ENCODE measurements at regions not wholly inside any gene's neighbourhood (a gene's known extent, or its start where the extent isn't known, plus 50 kb on each side); places are given as distances from the start of the nearest gene placed in this dataset.

GRCh38 chr16:86632206-86632605, 53.9 kb downstream of the FOXL1 start:
- intact Hi-C loops (cut with DNase I, micrococcal nuclease) = no loop called here
- no peak for ATAC-seq

GRCh38 chr16:86632944-86633343, 54.6 kb downstream of the FOXL1 start:
- intact Hi-C loops (cut with DNase I, micrococcal nuclease) = no loop called here
- DNase-seq (no peak), ATAC-seq (no peak)

More at GRCh38 chr16:86632206-86632605, 53.9 kb downstream of the FOXL1 start:
- no peak for DNase-seq

GRCh38 chr16:86634292-86634691, 55.9 kb downstream of the FOXL1 start:
- ATAC-seq = no peak
- DNase-seq = no peak
- intact Hi-C loops (cut with DNase I, micrococcal nuclease) = no loop called here

- intact Hi-C loops (cut with DNase I, micrococcal nuclease) = no loop called here
- DNase-seq = no peak
- ATAC-seq = no peak
Observed at GRCh38 chr16:86635176-86635876, 57.0 kb downstream of the FOXL1 start.

- ATAC-seq (no peak), DNase-seq (no peak)
- intact Hi-C loops (cut with DNase I, micrococcal nuclease) = no loop called here
Observed at GRCh38 chr16:86635926-86636325, 57.6 kb downstream of the FOXL1 start.

- intact Hi-C loops (cut with DNase I, micrococcal nuclease) = no loop called here
- ATAC-seq (no peak), DNase-seq (no peak)
Observed at GRCh38 chr16:86637744-86638143, 59.4 kb downstream of the FOXL1 start.

- no peak for ATAC-seq
Observed at GRCh38 chr16:86638642-86639041, 60.3 kb downstream of the FOXL1 start.

GRCh38 chr16:86639354-86639753, 61.0 kb downstream of the FOXL1 start:
- ATAC-seq (no peak), DNase-seq (no peak)
- intact Hi-C loops (cut with DNase I, micrococcal nuclease) = no loop called here

More at GRCh38 chr16:86638642-86639041, 60.3 kb downstream of the FOXL1 start:
- intact Hi-C loops (cut with DNase I, micrococcal nuclease) = no loop called here
- no peak for DNase-seq

- ATAC-seq = no peak
- intact Hi-C loops (cut with DNase I, micrococcal nuclease) = no loop called here
- DNase-seq = no peak
Observed at GRCh38 chr16:86640265-86640843, 62.0 kb downstream of the FOXL1 start.

GRCh38 chr16:86642087-86642486, 63.7 kb downstream of the FOXL1 start:
- intact Hi-C loops (cut with DNase I, micrococcal nuclease) = no loop called here
- DNase-seq = no peak
- no peak for ATAC-seq

- DNase-seq (no peak), ATAC-seq (no peak)
- intact Hi-C loops (cut with DNase I, micrococcal nuclease) = no loop called here
Observed at GRCh38 chr16:86643671-86644070, 65.3 kb downstream of the FOXL1 start.

- no peak for ATAC-seq
- DNase-seq = no peak
- intact Hi-C loops (cut with DNase I, micrococcal nuclease) = no loop called here
Observed at GRCh38 chr16:86647561-86647960, 69.2 kb downstream of the FOXL1 start.

- DNase-seq (no peak), ATAC-seq (no peak)
- intact Hi-C loops (cut with DNase I, micrococcal nuclease) = no loop called here
Observed at GRCh38 chr16:86649875-86650274, 71.5 kb downstream of the FOXL1 start.

- no peak for DNase-seq
- no peak for ATAC-seq
- intact Hi-C loops (cut with DNase I, micrococcal nuclease) = no loop called here
Observed at GRCh38 chr16:86651013-86651627, 72.8 kb downstream of the FOXL1 start.

GRCh38 chr16:86651823-86652222, 73.5 kb downstream of the FOXL1 start:
- ATAC-seq = no peak
- intact Hi-C loops (cut with DNase I, micrococcal nuclease) = no loop called here
- DNase-seq = no peak

GRCh38 chr16:86653285-86654006, 75.1 kb downstream of the FOXL1 start:
- intact Hi-C loops (cut with DNase I, micrococcal nuclease) = no loop called here
- DNase-seq (no peak), ATAC-seq (no peak)

GRCh38 chr16:86657972-86658371, 79.6 kb downstream of the FOXL1 start:
- ATAC-seq (no peak), DNase-seq (no peak)
- intact Hi-C loops (cut with DNase I, micrococcal nuclease) = no loop called here

- intact Hi-C loops (cut with DNase I, micrococcal nuclease) = no loop called here
- DNase-seq (no peak), ATAC-seq (no peak)
Observed at GRCh38 chr16:86660623-86661022, 82.3 kb downstream of the FOXL1 start.

- no peak for ATAC-seq
- intact Hi-C loops (cut with DNase I, micrococcal nuclease) = no loop called here
- DNase-seq = no peak
Observed at GRCh38 chr16:86661706-86662105, 83.4 kb downstream of the FOXL1 start.

- intact Hi-C loops (cut with DNase I, micrococcal nuclease) = no loop called here
- DNase-seq = no peak
Observed at GRCh38 chr16:86662195-86662594, 83.8 kb downstream of the FOXL1 start.

More at GRCh38 chr16:86662195-86662594, 83.8 kb downstream of the FOXL1 start:
- no peak for ATAC-seq

All from left colon (tissue), 2 donors.